ENCODE measurements at regions not wholly inside any gene's neighbourhood (a gene's known extent, or its start where the extent isn't known, plus 50 kb on each side); places are given as distances from the start of the nearest gene placed in this dataset.

GRCh38 chrX:36436361-36436760, 516.8 kb downstream of the CFAP47 start:
- in situ Hi-C loops (cut with MboI): no loop called here
- Histone ChIP-seq H3K79me2 (ENCODE audit: insufficient read depth) (no peaks in the 10 kb centered on the region), H2AFZ (no peak overlapping the region), H3K27ac (no peak overlapping the region), H3K4me2 (ENCODE audit: unreplicated experiment) (no peak overlapping the region), H3K36me3 (ENCODE audit: low read depth) (no peaks in the 10 kb centered on the region), H3K9me3 (ENCODE audit: low read depth) (no peaks in the 10 kb centered on the region), H3K9me2 (ENCODE audit: insufficient read depth) (no peaks in the 10 kb centered on the region), H3K9ac (no peak overlapping the region), H3K27me3 (replicated peaks; ENCODE audit: insufficient read depth) (no peaks in the 10 kb centered on the region), H3K4me1 (ENCODE audit: insufficient read depth) (no peaks in the 10 kb centered on the region), H3F3A (ENCODE audit: insufficient read depth) (no peaks in the 10 kb centered on the region), H4K20me1 (ENCODE audit: insufficient read depth) (no peaks in the 10 kb centered on the region), H3K4me3 (no peak overlapping the region)
- 54 to 61% methylated on average over 2 to 3 of the region's 3 CpGs for WGBS, 2 experiments (ENCODE audit: low coverage in 1 of 2, low lambda C conversion rate in 2 of 2, missing lambda C conversion rate in 2 of 2)
- TF ChIP-seq EZH2 (IDR thresholded peaks at IDR 0.05; ENCODE audit: insufficient read depth, poor library complexity, severe bottlenecking) (no peak), EZH2phosphoT487 (IDR thresholded peaks at IDR 0.05; ENCODE audit: insufficient read depth, low read depth) (no peak)
- no peak for DNase-seq

- Histone ChIP-seq H3K27ac (no peak overlapping the region), H3K79me2 (ENCODE audit: insufficient read depth) (no peaks in the 10 kb centered on the region), H4K20me1 (ENCODE audit: insufficient read depth) (no peaks in the 10 kb centered on the region), H3K4me1 (ENCODE audit: insufficient read depth) (no peaks in the 10 kb centered on the region), H3F3A (ENCODE audit: insufficient read depth) (no peaks in the 10 kb centered on the region), H3K4me3 (no peak overlapping the region), H3K4me2 (ENCODE audit: unreplicated experiment) (no peak overlapping the region), H3K36me3 (ENCODE audit: low read depth) (no peaks in the 10 kb centered on the region), H2AFZ (no peak overlapping the region), H3K9me2 (ENCODE audit: insufficient read depth) (no peaks in the 10 kb centered on the region), H3K9me3 (ENCODE audit: low read depth) (no peaks in the 10 kb centered on the region), H3K9ac (no peak overlapping the region), H3K27me3 (replicated peaks; ENCODE audit: insufficient read depth) (no peaks in the 10 kb centered on the region)
- in situ Hi-C loops (cut with MboI): no loop called here
- DNase-seq: no peak
- WGBS, 2 experiments (ENCODE audit: low coverage in 1 of 2, low lambda C conversion rate in 2 of 2, missing lambda C conversion rate in 2 of 2): 0 to 28% methylated on average over 1 to 3 of the region's 3 CpGs
- TF ChIP-seq EZH2 (IDR thresholded peaks at IDR 0.05; ENCODE audit: insufficient read depth, poor library complexity, severe bottlenecking) (no peak), EZH2phosphoT487 (IDR thresholded peaks at IDR 0.05; ENCODE audit: insufficient read depth, low read depth) (no peak)
These were observed 523.5 kb downstream of the CFAP47 start for GRCh38 chrX:36443007-36443406.

GRCh38 chrX:36445566-36445965, 526.0 kb downstream of the CFAP47 start:
- Histone ChIP-seq H3K4me3 (no peak overlapping the region), H3K9me3 (ENCODE audit: low read depth) (no peaks in the 10 kb centered on the region), H2AFZ (no peak overlapping the region), H3K79me2 (ENCODE audit: insufficient read depth) (no peaks in the 10 kb centered on the region), H3K4me1 (ENCODE audit: insufficient read depth) (no peaks in the 10 kb centered on the region), H3K27me3 (replicated peaks; ENCODE audit: insufficient read depth) (no peaks in the 10 kb centered on the region), H3K9ac (no peak overlapping the region), H3K36me3 (ENCODE audit: low read depth) (no peaks in the 10 kb centered on the region), H3K9me2 (ENCODE audit: insufficient read depth) (no peaks in the 10 kb centered on the region), H3K27ac (no peak overlapping the region), H3K4me2 (ENCODE audit: unreplicated experiment) (no peak overlapping the region), H4K20me1 (ENCODE audit: insufficient read depth) (no peaks in the 10 kb centered on the region), H3F3A (ENCODE audit: insufficient read depth) (no peaks in the 10 kb centered on the region)
- in situ Hi-C loops (cut with MboI): no loop called here
- TF ChIP-seq EZH2 (IDR thresholded peaks at IDR 0.05; ENCODE audit: insufficient read depth, poor library complexity, severe bottlenecking) (no peak), EZH2phosphoT487 (IDR thresholded peaks at IDR 0.05; ENCODE audit: insufficient read depth, low read depth) (no peak)
- WGBS, 2 experiments (ENCODE audit: low coverage in 1 of 2, low lambda C conversion rate in 2 of 2, missing lambda C conversion rate in 2 of 2): 0% methylated on average over 1 of the region's 1 CpG
- DNase-seq: no peak

GRCh38 chrX:36462142-36462541, 542.6 kb downstream of the CFAP47 start:
- no peak for TF ChIP-seq EZH2 (IDR thresholded peaks at IDR 0.05; ENCODE audit: insufficient read depth, poor library complexity, severe bottlenecking)
- no peak for TF ChIP-seq EZH2phosphoT487 (IDR thresholded peaks at IDR 0.05; ENCODE audit: insufficient read depth, low read depth)
- H3K9me3 ChIP-seq (ENCODE audit: low read depth): no peaks in the 10 kb centered on the region

GRCh38 chrX:36480441-36480990, 527.6 kb upstream of the FAM47C start:
- H3K79me2 ChIP-seq (ENCODE audit: insufficient read depth): no peaks in the 10 kb centered on the region
- no peaks in the 10 kb centered on the region for H3K36me3 ChIP-seq (ENCODE audit: low read depth)
- no peak overlapping the region for H3K27ac ChIP-seq
- H3K4me1 ChIP-seq (ENCODE audit: insufficient read depth): no peaks in the 10 kb centered on the region
- H3K9ac ChIP-seq: no peak overlapping the region
- WGBS, 2 experiments (ENCODE audit: low coverage in 1 of 2, low lambda C conversion rate in 2 of 2, missing lambda C conversion rate in 2 of 2): 12 to 22% methylated on average over 1 of the region's 1 CpG
- H4K20me1 ChIP-seq (ENCODE audit: insufficient read depth): no peaks in the 10 kb centered on the region
- in situ Hi-C loops (cut with MboI): no loop called here
- no peak overlapping the region for H3K4me3 ChIP-seq
- H3F3A ChIP-seq (ENCODE audit: insufficient read depth): no peaks in the 10 kb centered on the region
- TF ChIP-seq EZH2phosphoT487 (IDR thresholded peaks at IDR 0.05; ENCODE audit: insufficient read depth, low read depth) (no peak), EZH2 (IDR thresholded peaks at IDR 0.05; ENCODE audit: insufficient read depth, poor library complexity, severe bottlenecking) (no peak)
- H3K9me3 ChIP-seq (ENCODE audit: low read depth): no peaks in the 10 kb centered on the region
- H2AFZ ChIP-seq: no peak overlapping the region
- no peak overlapping the region for H3K4me2 ChIP-seq (ENCODE audit: unreplicated experiment)
- DNase-seq: no peak
- no peaks in the 10 kb centered on the region for H3K9me2 ChIP-seq (ENCODE audit: insufficient read depth)
- no peaks in the 10 kb centered on the region for H3K27me3 ChIP-seq (replicated peaks; ENCODE audit: insufficient read depth)

More at GRCh38 chrX:36462142-36462541, 542.6 kb downstream of the CFAP47 start:
- Histone ChIP-seq H3K9me2 (ENCODE audit: insufficient read depth) (no peaks in the 10 kb centered on the region), H3K4me3 (no peak overlapping the region), H3K27ac (no peak overlapping the region), H2AFZ (no peak overlapping the region), H3K9ac (no peak overlapping the region), H3K79me2 (ENCODE audit: insufficient read depth) (no peaks in the 10 kb centered on the region), H3K36me3 (ENCODE audit: low read depth) (no peaks in the 10 kb centered on the region), H4K20me1 (ENCODE audit: insufficient read depth) (no peaks in the 10 kb centered on the region), H3K4me1 (ENCODE audit: insufficient read depth) (no peaks in the 10 kb centered on the region), H3K27me3 (replicated peaks; ENCODE audit: insufficient read depth) (no peaks in the 10 kb centered on the region), H3K4me2 (ENCODE audit: unreplicated experiment) (no peak overlapping the region), H3F3A (ENCODE audit: insufficient read depth) (no peaks in the 10 kb centered on the region)
- DNase-seq: no peak
- in situ Hi-C loops (cut with MboI): no loop called here

All from GM23248 (cell line).